Upper lobe of left lung (tissue), 6 donors: ENCODE measurements at regions not wholly inside any gene's neighbourhood (a gene's known extent, or its start where the extent isn't known, plus 50 kb on each side); places are given as distances from the start of the nearest gene placed in this dataset.

Source experiments
- ATAC-seq, 2 donors: fragments of 200-7000 bp; cut with Tn5 transposase; one replicate each; pipeline ENCODE4 v1.9.1; 2022; ENCODE audit warnings: mild to moderate bottlenecking in 2 of 2, moderate library complexity in 2 of 2; ENCODE audit not compliant: low FRiP score in 2 of 2
- DNase-seq, 2 donors: peaks; one replicate each; pipeline ENCODE4 v3.0.0-alpha.2; 2019 to 2020
- H3K27ac ChIP-seq, 4 donors: fragments of 200-600 bp; sonication (generic); one replicate each; pipeline ENCODE4 v1.5.1; 2016 to 2019
- H3K27me3 ChIP-seq, 4 donors: fragments of 200-600 bp; sonication (generic); one replicate each; pipeline ENCODE4 v1.5.1; 2017 to 2019
- H3K36me3 ChIP-seq, 4 donors: fragments of 200-600 bp; sonication (generic); one replicate each; pipeline ENCODE4 v1.5.1; 2016 to 2019
- H3K4me1 ChIP-seq, 4 donors: fragments of 200-600 bp; sonication (generic); one replicate each; pipeline ENCODE4 v1.5.1; 2018 to 2019
- H3K4me3 ChIP-seq, 4 donors: fragments of 200-600 bp; sonication (generic); one replicate each; pipeline ENCODE4 v1.5.1; 2017 to 2019; ENCODE audit warnings: mild to moderate bottlenecking in 2 of 4, moderate library complexity in 1 of 4
- H3K9me3 ChIP-seq, 4 donors: fragments of 200-600 bp; sonication (generic); one replicate each; pipeline ENCODE4 v1.5.1; 2018 to 2019
- EP300 ChIP-seq, 4 donors: sonication (generic); formaldehyde crosslinking; IDR thresholded peaks; one replicate each; pipeline ENCODE4 v1.5.1; 2017; ENCODE audit warnings: antibody characterized with exemption in 4 of 4, control low read depth in 2 of 4
- POLR2A ChIP-seq, 4 donors: fragments of 450-650 bp; IDR thresholded peaks; one replicate each; pipeline ENCODE4 v1.5.1; 2016 to 2017; ENCODE audit warnings: antibody characterized with exemption in 4 of 4, mild to moderate bottlenecking in 2 of 4
- POLR2AphosphoS5 ChIP-seq, 2 donors: sonication (generic); formaldehyde crosslinking; IDR thresholded peaks; one replicate each; pipeline ENCODE4 v1.5.1; 2017; ENCODE audit warnings: antibody characterized with exemption in 2 of 2
- WGBS, 2 donors: methylation state at CpG; one replicate each; pipeline ENCODE4 v1.1.5; 2017 to 2018; 5-methylcytosine and 5-hydroxymethylcytosine counted together
- TF ChIP-seq, protein P1 (sequence below), 6 experiments: fragments of 450-650 bp in 4 of 6; fragments of 200-600 bp in 2 of 6; sonication (generic) in 2 of 6; IDR thresholded peaks; one replicate each; pipeline ENCODE4 v1.5.1; 2016 to 2019; ENCODE audit warnings: antibody characterized with exemption in 6 of 6
- donor health status: DM: no; HTN: no; CAD: no; lungs with moderate emphysema.
- donor health status: DM: no; HTN: yes; CAD: no; lungs with severe emphysema.

DNA sequence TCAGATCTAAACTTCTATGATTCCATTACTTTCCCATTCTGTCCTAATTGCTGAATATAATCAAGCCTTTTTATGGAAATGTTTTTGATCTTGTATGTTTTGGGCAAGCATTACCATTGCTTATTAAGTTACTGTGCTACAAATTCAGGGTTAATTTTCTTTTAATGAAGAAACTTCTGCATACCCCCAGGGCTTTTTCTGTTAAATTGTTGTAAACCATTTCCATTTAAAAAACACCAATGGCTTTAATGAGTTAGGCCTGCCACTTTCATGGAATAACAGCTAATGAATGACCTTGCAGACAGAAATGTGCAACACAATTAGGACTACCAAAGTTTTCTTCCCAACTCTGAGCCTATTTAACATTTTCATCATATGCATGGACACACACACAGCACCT is 150.0 kb downstream of the DIPK2A start:
- no peaks in the 10 kb centered on the region for H3K36me3 ChIP-seq
- TF ChIP-seq EP300 (IDR thresholded peaks at IDR 0.05) (no peak), POLR2AphosphoS5 (IDR thresholded peaks at IDR 0.05) (no peak), POLR2A (IDR thresholded peaks at IDR 0.05) (no peak)
- TF ChIP-seq, protein P1, sequence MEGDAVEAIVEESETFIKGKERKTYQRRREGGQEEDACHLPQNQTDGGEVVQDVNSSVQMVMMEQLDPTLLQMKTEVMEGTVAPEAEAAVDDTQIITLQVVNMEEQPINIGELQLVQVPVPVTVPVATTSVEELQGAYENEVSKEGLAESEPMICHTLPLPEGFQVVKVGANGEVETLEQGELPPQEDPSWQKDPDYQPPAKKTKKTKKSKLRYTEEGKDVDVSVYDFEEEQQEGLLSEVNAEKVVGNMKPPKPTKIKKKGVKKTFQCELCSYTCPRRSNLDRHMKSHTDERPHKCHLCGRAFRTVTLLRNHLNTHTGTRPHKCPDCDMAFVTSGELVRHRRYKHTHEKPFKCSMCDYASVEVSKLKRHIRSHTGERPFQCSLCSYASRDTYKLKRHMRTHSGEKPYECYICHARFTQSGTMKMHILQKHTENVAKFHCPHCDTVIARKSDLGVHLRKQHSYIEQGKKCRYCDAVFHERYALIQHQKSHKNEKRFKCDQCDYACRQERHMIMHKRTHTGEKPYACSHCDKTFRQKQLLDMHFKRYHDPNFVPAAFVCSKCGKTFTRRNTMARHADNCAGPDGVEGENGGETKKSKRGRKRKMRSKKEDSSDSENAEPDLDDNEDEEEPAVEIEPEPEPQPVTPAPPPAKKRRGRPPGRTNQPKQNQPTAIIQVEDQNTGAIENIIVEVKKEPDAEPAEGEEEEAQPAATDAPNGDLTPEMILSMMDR (IDR thresholded peaks at IDR 0.05): no peak
- ATAC-seq: no peak
- H3K9me3 ChIP-seq: peaks cover 0 to 6% (median 0%) of the 10 kb centered on the region in 4 donors
- H3K27me3 ChIP-seq: no peaks in the 10 kb centered on the region
- no peak for DNase-seq
- H3K4me1 ChIP-seq: no peaks in the 10 kb centered on the region
- no peak overlapping the region for H3K27ac ChIP-seq
- H3K4me3 ChIP-seq: no peak overlapping the region

DNA sequence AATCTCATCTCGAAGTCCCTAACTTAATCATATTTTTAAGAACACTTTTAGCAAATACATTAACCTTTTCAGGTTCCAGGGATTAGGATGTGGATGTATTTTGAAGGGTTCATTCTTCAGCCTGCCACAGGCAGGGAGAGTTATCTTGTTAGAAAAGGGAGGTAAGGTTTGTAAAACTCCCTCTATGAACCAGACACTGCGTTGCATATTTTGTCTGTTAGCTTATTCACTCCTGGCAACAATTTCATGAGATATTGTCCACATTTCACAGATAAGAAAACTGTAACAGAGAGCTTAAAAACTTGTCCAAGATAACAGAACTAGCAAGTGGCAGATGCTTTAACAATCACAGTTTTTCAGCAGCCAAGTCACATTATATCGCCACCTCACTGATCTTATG is 155.4 kb downstream of the DIPK2A start:
- Histone ChIP-seq H3K4me1 (no peaks in the 10 kb centered on the region), H3K9me3 (peaks cover 0 to 6% (median 0%) of the 10 kb centered on the region in 4 donors), H3K4me3 (no peak overlapping the region), H3K27me3 (no peaks in the 10 kb centered on the region), H3K36me3 (no peaks in the 10 kb centered on the region), H3K27ac (no peak overlapping the region)
- no peak for TF ChIP-seq EP300 (IDR thresholded peaks at IDR 0.05)
- TF ChIP-seq POLR2A (IDR thresholded peaks at IDR 0.05): no peak
- no peak for TF ChIP-seq POLR2AphosphoS5 (IDR thresholded peaks at IDR 0.05)
- TF ChIP-seq, protein P1 (IDR thresholded peaks at IDR 0.05): no peak
- DNase-seq (no peak), ATAC-seq (no peak)
- WGBS, 2 donors: 74 to 78% methylated on average over 3 of the region's 3 CpGs

DNA sequence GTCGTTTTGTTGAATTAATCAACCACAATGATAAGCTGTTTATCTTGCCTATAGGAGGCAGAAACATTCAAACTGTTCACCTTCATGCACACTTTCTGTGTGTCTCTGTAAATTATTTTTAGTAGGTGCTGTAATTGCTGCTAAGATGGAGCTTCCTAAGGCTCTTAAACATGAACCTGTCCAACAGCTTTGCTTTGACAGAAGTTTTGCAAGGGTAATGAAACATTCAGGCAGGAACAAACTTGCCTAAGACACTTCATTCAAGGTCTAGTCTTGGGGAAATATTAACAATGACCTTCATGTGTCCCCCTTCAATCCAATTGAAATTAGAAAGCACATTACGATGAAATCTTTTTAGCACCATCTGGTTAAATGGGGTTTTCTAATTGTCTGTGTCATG is 156.1 kb downstream of the DIPK2A start:
- Histone ChIP-seq H3K4me3 (no peak overlapping the region), H3K36me3 (no peaks in the 10 kb centered on the region), H3K27me3 (no peaks in the 10 kb centered on the region), H3K9me3 (peaks cover 0 to 6% (median 0%) of the 10 kb centered on the region in 4 donors), H3K4me1 (no peaks in the 10 kb centered on the region), H3K27ac (no peak overlapping the region)
- DNase-seq (no peak), ATAC-seq (no peak)
- 67 to 76% methylated on average over 2 of the region's 2 CpGs for WGBS, 2 donors
- TF ChIP-seq, protein P1 (IDR thresholded peaks at IDR 0.05): no peak
- no peak for TF ChIP-seq POLR2AphosphoS5 (IDR thresholded peaks at IDR 0.05)
- no peak for TF ChIP-seq POLR2A (IDR thresholded peaks at IDR 0.05)
- no peak for TF ChIP-seq EP300 (IDR thresholded peaks at IDR 0.05)

GRCh38 chr3:144128108-144128892 is 156.7 kb downstream of the DIPK2A start:
- Histone ChIP-seq H3K27me3 (no peaks in the 10 kb centered on the region), H3K4me1 (no peaks in the 10 kb centered on the region), H3K36me3 (no peaks in the 10 kb centered on the region), H3K4me3 (no peak overlapping the region), H3K27ac (no peak overlapping the region), H3K9me3 (peaks cover 0 to 6% (median 0%) of the 10 kb centered on the region in 4 donors)
- WGBS, 2 donors: 46 to 62% methylated on average over 6 of the region's 6 CpGs
- no peak for DNase-seq
- no peak for ATAC-seq
- TF ChIP-seq EP300 (IDR thresholded peaks at IDR 0.05) (no peak), POLR2AphosphoS5 (IDR thresholded peaks at IDR 0.05) (no peak), POLR2A (IDR thresholded peaks at IDR 0.05) (no peak)
- TF ChIP-seq, protein P1 (IDR thresholded peaks at IDR 0.05): no peak
